ENCODE measurements at regions not wholly inside any gene's neighbourhood (a gene's known extent, or its start where the extent isn't known, plus 50 kb on each side); places are given as distances from the start of the nearest gene placed in this dataset.

- TF ChIP-seq POLR2A (IDR thresholded peaks at IDR 0.05) = no peak
- TF ChIP-seq, protein P1, sequence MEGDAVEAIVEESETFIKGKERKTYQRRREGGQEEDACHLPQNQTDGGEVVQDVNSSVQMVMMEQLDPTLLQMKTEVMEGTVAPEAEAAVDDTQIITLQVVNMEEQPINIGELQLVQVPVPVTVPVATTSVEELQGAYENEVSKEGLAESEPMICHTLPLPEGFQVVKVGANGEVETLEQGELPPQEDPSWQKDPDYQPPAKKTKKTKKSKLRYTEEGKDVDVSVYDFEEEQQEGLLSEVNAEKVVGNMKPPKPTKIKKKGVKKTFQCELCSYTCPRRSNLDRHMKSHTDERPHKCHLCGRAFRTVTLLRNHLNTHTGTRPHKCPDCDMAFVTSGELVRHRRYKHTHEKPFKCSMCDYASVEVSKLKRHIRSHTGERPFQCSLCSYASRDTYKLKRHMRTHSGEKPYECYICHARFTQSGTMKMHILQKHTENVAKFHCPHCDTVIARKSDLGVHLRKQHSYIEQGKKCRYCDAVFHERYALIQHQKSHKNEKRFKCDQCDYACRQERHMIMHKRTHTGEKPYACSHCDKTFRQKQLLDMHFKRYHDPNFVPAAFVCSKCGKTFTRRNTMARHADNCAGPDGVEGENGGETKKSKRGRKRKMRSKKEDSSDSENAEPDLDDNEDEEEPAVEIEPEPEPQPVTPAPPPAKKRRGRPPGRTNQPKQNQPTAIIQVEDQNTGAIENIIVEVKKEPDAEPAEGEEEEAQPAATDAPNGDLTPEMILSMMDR (IDR thresholded peaks at IDR 0.05) = no peak
These were observed 51.5 kb upstream of the CFAP20DC start for GRCh38 chr3:59101231-59101736.
